K562 (cell line): ENCODE measurements at regions not wholly inside any gene's neighbourhood (a gene's known extent, or its start where the extent isn't known, plus 50 kb on each side); places are given as distances from the start of the nearest gene placed in this dataset.

ENCODE experiments used
- ATAC-seq: fragments of 200-7000 bp; cut with Tn5 transposase; 3 replicates; pipeline ENCODE4 v1.9.1; 2020; ENCODE audit warnings: moderate library complexity
- BruUV-seq: library from RNA; stranded (reverse); fragments of 400-500 nt; replicated peaks from 2 replicates; lab custom pipeline; 2021; lab: Mats Ljungman, UMichigan
- CTCF ChIA-PET: fragments of 300-600 bp; formaldehyde crosslinking; extraction: SDS; loops from one replicate; lab custom pipeline; 2021; ENCODE audit warnings: low intra/inter-chr PET ratio; lab: Yijun Ruan, JAX
- POLR2A ChIA-PET: fragments of 300-600, 350-650 bp; sonication (Branson Sonifier 250); formaldehyde crosslinking; extraction: SDS; loops from one replicate; lab custom pipeline; 2021; ENCODE audit warnings: antibody characterized with exemption, inconsistent platforms; lab: Yijun Ruan, JAX
- DNase-seq, 4 experiments: peaks; one replicate each; pipeline versions ENCODE4 v3.0.0 to v3.0.0-alpha.2; 2011 to 2018; ENCODE audit warnings: low spot score in 3 of 4, mixed read lengths in 3 of 4; ENCODE audit errors: extremely low read depth in 1 of 4
- FAIRE-seq: peaks from 2 replicates; lab custom pipeline; 2011; peaks lifted over from hg19 to GRCh38; lab: Jason Lieb, UNC
- H2AFZ ChIP-seq: 2 replicates; pipeline ENCODE4 v1.6.0; 2011; ENCODE audit warnings: low read depth, low read length, control low read depth, inconsistent platforms
- H3K27ac ChIP-seq: fragments of 200-600 bp; 3 replicates; pipeline ENCODE4 v1.8.0; 2011; ENCODE audit warnings: low read depth, mild to moderate bottlenecking, control low read depth, inconsistent platforms, low read length, moderate library complexity, mixed read lengths; ENCODE audit errors: extremely low read depth
- H3K27me3 ChIP-seq, 2 experiments: fragments of 300-600 bp in 1 of 2; 2 replicates in 1 of 2; 3 replicates in 1 of 2; pipeline versions ENCODE4 v1.6.0 to v1.8.0; 2011; ENCODE audit warnings: inconsistent platforms in 2 of 2, low read length in 2 of 2, mild to moderate bottlenecking in 1 of 2, mixed read lengths in 1 of 2, moderate library complexity in 1 of 2; ENCODE audit not compliant: control insufficient read depth in 2 of 2, insufficient read depth in 2 of 2
- H3K36me3 ChIP-seq: fragments of 300-600 bp; 3 replicates; pipeline ENCODE4 v1.8.0; 2011; ENCODE audit warnings: mild to moderate bottlenecking, low read length, inconsistent platforms; ENCODE audit not compliant: control insufficient read depth, insufficient read depth
- H3K4me1 ChIP-seq, 2 experiments: fragments of 200-600 bp in 1 of 2; replicated peaks in 1 of 2; 2 replicates in 1 of 2; 3 replicates in 1 of 2; pipeline versions ENCODE4 v1.5.1 to v1.8.0; 2011; ENCODE audit warnings: inconsistent platforms in 2 of 2, low read length in 2 of 2, mild to moderate bottlenecking in 1 of 2, mixed read lengths in 1 of 2, moderate library complexity in 1 of 2; ENCODE audit not compliant: control insufficient read depth in 2 of 2, insufficient read depth in 2 of 2
- H3K4me2 ChIP-seq: 2 replicates; pipeline ENCODE4 v1.6.1; 2011; ENCODE audit warnings: low read length, control low read depth, inconsistent platforms, mixed read lengths; ENCODE audit not compliant: insufficient read depth
- H3K4me3 ChIP-seq: fragments of 200-600 bp; sonication (generic), shearing (Covaris generic); 2 replicates; pipeline ENCODE4 v1.5.1; 2016; ENCODE audit warnings: control low read depth, inconsistent platforms
- H3K79me2 ChIP-seq: fragments of 200-600 bp; 3 replicates; pipeline ENCODE4 v1.8.0; 2011; ENCODE audit warnings: low read length, inconsistent platforms; ENCODE audit not compliant: control insufficient read depth, insufficient read depth
- H3K9ac ChIP-seq, 2 experiments: 2 replicates each; pipeline versions ENCODE4 v1.6.0 to v1.6.1; 2011; ENCODE audit warnings: low read depth in 2 of 2, low read length in 2 of 2, control low read depth in 1 of 2, inconsistent platforms in 1 of 2, mild to moderate bottlenecking in 1 of 2, mixed read lengths in 1 of 2; ENCODE audit not compliant: insufficient read depth in 1 of 2
- H3K9me1 ChIP-seq: one replicate; pipeline ENCODE4 v1.6.0; 2011; ENCODE audit warnings: inconsistent platforms, mild to moderate bottlenecking, low read length, moderate library complexity; ENCODE audit not compliant: control insufficient read depth, insufficient read depth
- H3K9me3 ChIP-seq: replicated peaks from 2 replicates; pipeline ENCODE4 v1.5.1; 2011; ENCODE audit warnings: low read depth, low read length, inconsistent platforms; ENCODE audit not compliant: control insufficient read depth, insufficient read depth
- H4K20me1 ChIP-seq: replicated peaks from 2 replicates; pipeline ENCODE4 v1.6.1; 2011; ENCODE audit warnings: low read length, inconsistent platforms, mixed read lengths; ENCODE audit not compliant: control insufficient read depth, insufficient read depth
- ARID3A ChIP-seq: IDR thresholded peaks from 2 replicates; pipeline ENCODE4 v1.6.1; 2012; ENCODE audit warnings: low read depth, low read length, improper control_type of control experiment, borderline replicate concordance
- BACH1 ChIP-seq: fragments of 200-800 bp; sonication (Bioruptor generic); IDR thresholded peaks from 2 replicates; pipeline ENCODE4 v1.6.1; 2016; ENCODE audit warnings: missing genetic modification characterization, missing compliant biosample characterization
- CHD2 ChIP-seq: IDR thresholded peaks from 2 replicates; pipeline ENCODE4 v1.6.1; 2011; ENCODE audit warnings: low read depth, low read length
- DPF2 ChIP-seq: fragments of 450-650 bp; IDR thresholded peaks from 2 replicates; pipeline ENCODE4 v1.6.1; 2016
- GABPA ChIP-seq: fragments of 200-800 bp; sonication (Bioruptor generic); conservative IDR thresholded peaks from 2 replicates; pipeline ENCODE4 v1.6.1; 2016; ENCODE audit warnings: low read depth, missing genetic modification characterization, missing compliant biosample characterization
- KLF10 ChIP-seq: fragments of 250-450 bp; sonication (Bioruptor Pico); IDR thresholded peaks from 2 replicates; pipeline ENCODE4 v1.6.1; 2021; ENCODE audit warnings: matching md5 sums
- RBM14 ChIP-seq: fragments of 200-400 bp; formaldehyde crosslinking; IDR thresholded peaks from 2 replicates; pipeline ENCODE4 v1.6.1; 2018; ENCODE audit warnings: low read depth, mild to moderate bottlenecking, low read length, moderate library complexity, borderline replicate concordance; ENCODE audit not compliant: insufficient read depth
- RBM25 ChIP-seq: fragments of 200-400 bp; formaldehyde crosslinking; IDR thresholded peaks from 2 replicates; pipeline ENCODE4 v1.6.1; 2018; ENCODE audit warnings: low read length, low read depth, moderate library complexity; ENCODE audit not compliant: severe bottlenecking
- TBL1XR1 ChIP-seq, 2 experiments: IDR thresholded peaks; 2 replicates each; pipeline ENCODE4 v1.6.1; 2012; ENCODE audit warnings: improper control_type of control experiment in 2 of 2, low read length in 2 of 2, mild to moderate bottlenecking in 1 of 2
- TCFL5 ChIP-seq: fragments of 250-450 bp; sonication (Bioruptor Pico); conservative IDR thresholded peaks from 2 replicates; pipeline ENCODE4 v1.6.1; 2021; ENCODE audit warnings: mild to moderate bottlenecking, moderate library complexity, matching md5 sums
- ZNF586 ChIP-seq: fragments of 450-650 bp; formaldehyde crosslinking; conservative IDR thresholded peaks from 2 replicates; pipeline ENCODE4 v1.4.0; 2020; ENCODE audit warnings: mild to moderate bottlenecking, moderate library complexity
- WGBS: fragments of 100-300 bp; shearing (Covaris generic); methylation state at CpG from one replicate; pipeline ENCODE4 v1.1.6; 2016; ENCODE audit warnings: low coverage, mixed read lengths; ENCODE audit not compliant: insufficient coverage; ENCODE audit errors: missing lambda C conversion rate; 5-methylcytosine and 5-hydroxymethylcytosine counted together
- in situ Hi-C: fragments of 300-500 bp; cut with MboI; formaldehyde crosslinking; loops from 4 replicates; pipeline ENCODE4 v1.15.0; 2018; ENCODE audit warnings: inconsistent platforms, mixed read lengths
- intact Hi-C: fragments of 100-400 bp; cut with micrococcal nuclease; formaldehyde crosslinking; loops from 2 replicates; pipeline ENCODE4 v1.14.2; 2022

- H4K20me1 ChIP-seq, result no peaks in the 10 kb centered on the region
Measured at GRCh38 chr18:43826215-43826614, 548.9 kb upstream of the SYT4 start.

GRCh38 chr18:43827311-43827710, 550.0 kb upstream of the SYT4 start:
- Histone ChIP-seq H3K36me3 (no peaks in the 10 kb centered on the region), H3K4me2 (no peak overlapping the region), H2AFZ (no peak overlapping the region), H3K27ac (no peak overlapping the region), H3K9me3 (no peaks in the 10 kb centered on the region), H3K4me1 (no peaks in the 10 kb centered on the region), H3K9ac (no peak overlapping the region), H4K20me1 (no peaks in the 10 kb centered on the region), H3K79me2 (no peaks in the 10 kb centered on the region), H3K9me1 (no peaks in the 10 kb centered on the region), H3K27me3 (no peaks in the 10 kb centered on the region), H3K4me3 (no peak overlapping the region)
- DNase-seq (no peak), ATAC-seq (no peak), FAIRE-seq (no peak)
- in situ Hi-C loops (no loop called here), intact Hi-C loops (no loop called here)
- TF ChIP-seq ARID3A, result no peak
- ChIA-PET CTCF (no interaction called here), POLR2A (no interaction called here)
- WGBS, result 0% methylated on average over 4 of the region's 4 CpGs
- no TSS peak for BruUV-seq

More at GRCh38 chr18:43826215-43826614, 548.9 kb upstream of the SYT4 start:
- ATAC-seq (no peak), FAIRE-seq (no peak), DNase-seq (no peak)
- Histone ChIP-seq H3K36me3 (no peaks in the 10 kb centered on the region), H3K9me3 (no peaks in the 10 kb centered on the region), H3K27me3 (no peaks in the 10 kb centered on the region), H2AFZ (no peak overlapping the region), H3K4me2 (no peak overlapping the region), H3K27ac (no peak overlapping the region), H3K79me2 (no peaks in the 10 kb centered on the region), H3K4me1 (no peaks in the 10 kb centered on the region), H3K9ac (no peak overlapping the region), H3K4me3 (no peak overlapping the region), H3K9me1 (no peaks in the 10 kb centered on the region)
- intact Hi-C loops, result no loop called here
- no TSS peak for BruUV-seq
- ChIA-PET CTCF (no interaction called here), POLR2A (no interaction called here)
- in situ Hi-C loops, result no loop called here
- TF ChIP-seq RBM14 (no peak), TCFL5 (CRISPR knock-in tag) (no peak), KLF10 (CRISPR knock-in tag) (no peak), BACH1 (tag) (no peak), RBM25 (no peak), ZNF586 (no peak), TBL1XR1 (IDR thresholded peaks at IDR 0.05; ENCODE audit: low read length in 2 of 2) (no peak), CHD2 (no peak), GABPA (no peak), DPF2 (no peak)
- 0% methylated on average over 1 of the region's 1 CpG for WGBS
